ENCODE measurements at regions not wholly inside any gene's neighbourhood (a gene's known extent, or its start where the extent isn't known, plus 50 kb on each side); places are given as distances from the start of the nearest gene placed in this dataset.

DNA sequence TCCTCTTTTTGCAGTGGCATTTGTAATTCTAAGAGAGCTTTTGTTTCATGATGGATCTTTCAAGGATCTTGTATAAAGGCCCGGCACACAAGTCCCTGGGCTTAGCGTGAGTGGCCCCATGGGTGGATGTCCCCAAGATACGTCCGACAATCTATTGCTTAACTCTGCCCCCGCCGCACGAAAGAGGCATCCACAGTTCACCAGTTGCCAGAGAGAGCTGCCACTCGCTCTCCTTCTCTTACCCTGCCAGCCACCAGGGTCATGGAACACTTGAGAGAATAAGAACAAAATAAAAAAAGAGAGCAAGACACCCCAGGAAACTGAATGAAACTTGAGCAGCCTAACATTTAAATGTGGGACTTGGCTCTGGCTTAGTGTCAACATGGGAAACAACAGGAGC lies 92.3 kb downstream of the CTAGE1 start:
- Histone ChIP-seq H3K9ac (ENCODE audit: low read depth in 1 of 2, low read length in 2 of 2) (no peak overlapping the region), H3K27ac (ENCODE audit: low read depth in 1 of 2, low read length in 2 of 2) (no peak overlapping the region), H3K4me1 (ENCODE audit: control insufficient read depth in 4 of 4, insufficient read depth in 4 of 4, low read length in 3 of 4) (peaks cover 0 to 5% (median 1%) of the 10 kb centered on the region in 4 donors), H3K4me3 (ENCODE audit: low read depth in 1 of 3, low read length in 3 of 3) (no peak overlapping the region), H3K27me3 (ENCODE audit: control insufficient read depth in 4 of 4, insufficient read depth in 4 of 4, low read length in 3 of 4) (no peaks in the 10 kb centered on the region), H3K36me3 (ENCODE audit: control insufficient read depth in 4 of 4, insufficient read depth in 3 of 4, low read depth in 1 of 4, low read length in 3 of 4) (no peaks in the 10 kb centered on the region), H3K9me3 (ENCODE audit: control insufficient read depth in 4 of 4, low read length in 3 of 4) (no peaks in the 10 kb centered on the region)
- DNase-seq (ENCODE audit: low spot score) = no peak
- TF ChIP-seq NR2F2 (IDR thresholded peaks at IDR 0.05) = no peak
- no peak for TF ChIP-seq YY1 (IDR thresholded peaks at IDR 0.05)
- TF ChIP-seq, protein P1, sequence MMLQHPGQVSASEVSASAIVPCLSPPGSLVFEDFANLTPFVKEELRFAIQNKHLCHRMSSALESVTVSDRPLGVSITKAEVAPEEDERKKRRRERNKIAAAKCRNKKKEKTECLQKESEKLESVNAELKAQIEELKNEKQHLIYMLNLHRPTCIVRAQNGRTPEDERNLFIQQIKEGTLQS (IDR thresholded peaks at IDR 0.05) = no peak
- TF ChIP-seq RXRA (IDR thresholded peaks at IDR 0.05) = no peak
- TF ChIP-seq, protein P2, sequence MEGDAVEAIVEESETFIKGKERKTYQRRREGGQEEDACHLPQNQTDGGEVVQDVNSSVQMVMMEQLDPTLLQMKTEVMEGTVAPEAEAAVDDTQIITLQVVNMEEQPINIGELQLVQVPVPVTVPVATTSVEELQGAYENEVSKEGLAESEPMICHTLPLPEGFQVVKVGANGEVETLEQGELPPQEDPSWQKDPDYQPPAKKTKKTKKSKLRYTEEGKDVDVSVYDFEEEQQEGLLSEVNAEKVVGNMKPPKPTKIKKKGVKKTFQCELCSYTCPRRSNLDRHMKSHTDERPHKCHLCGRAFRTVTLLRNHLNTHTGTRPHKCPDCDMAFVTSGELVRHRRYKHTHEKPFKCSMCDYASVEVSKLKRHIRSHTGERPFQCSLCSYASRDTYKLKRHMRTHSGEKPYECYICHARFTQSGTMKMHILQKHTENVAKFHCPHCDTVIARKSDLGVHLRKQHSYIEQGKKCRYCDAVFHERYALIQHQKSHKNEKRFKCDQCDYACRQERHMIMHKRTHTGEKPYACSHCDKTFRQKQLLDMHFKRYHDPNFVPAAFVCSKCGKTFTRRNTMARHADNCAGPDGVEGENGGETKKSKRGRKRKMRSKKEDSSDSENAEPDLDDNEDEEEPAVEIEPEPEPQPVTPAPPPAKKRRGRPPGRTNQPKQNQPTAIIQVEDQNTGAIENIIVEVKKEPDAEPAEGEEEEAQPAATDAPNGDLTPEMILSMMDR (IDR thresholded peaks at IDR 0.05; ENCODE audit: low read depth, low read length, missing input control) = no peak
- TF ChIP-seq EGR1 (IDR thresholded peaks at IDR 0.05; ENCODE audit: low read depth in 2 of 2) = no peak
- TF ChIP-seq HNF4A (conservative IDR thresholded peaks at IDR 0.05) = no peak
- no peak for TF ChIP-seq RAD21 (IDR thresholded peaks at IDR 0.05)
- no peak for TF ChIP-seq SP1 (IDR thresholded peaks at IDR 0.05)
- TF ChIP-seq, protein P3, sequence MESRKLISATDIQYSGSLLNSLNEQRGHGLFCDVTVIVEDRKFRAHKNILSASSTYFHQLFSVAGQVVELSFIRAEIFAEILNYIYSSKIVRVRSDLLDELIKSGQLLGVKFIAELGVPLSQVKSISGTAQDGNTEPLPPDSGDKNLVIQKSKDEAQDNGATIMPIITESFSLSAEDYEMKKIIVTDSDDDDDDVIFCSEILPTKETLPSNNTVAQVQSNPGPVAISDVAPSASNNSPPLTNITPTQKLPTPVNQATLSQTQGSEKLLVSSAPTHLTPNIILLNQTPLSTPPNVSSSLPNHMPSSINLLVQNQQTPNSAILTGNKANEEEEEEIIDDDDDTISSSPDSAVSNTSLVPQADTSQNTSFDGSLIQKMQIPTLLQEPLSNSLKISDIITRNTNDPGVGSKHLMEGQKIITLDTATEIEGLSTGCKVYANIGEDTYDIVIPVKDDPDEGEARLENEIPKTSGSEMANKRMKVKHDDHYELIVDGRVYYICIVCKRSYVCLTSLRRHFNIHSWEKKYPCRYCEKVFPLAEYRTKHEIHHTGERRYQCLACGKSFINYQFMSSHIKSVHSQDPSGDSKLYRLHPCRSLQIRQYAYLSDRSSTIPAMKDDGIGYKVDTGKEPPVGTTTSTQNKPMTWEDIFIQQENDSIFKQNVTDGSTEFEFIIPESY (IDR thresholded peaks at IDR 0.05) = no peak
- no peak for TF ChIP-seq FOXA1 (IDR thresholded peaks at IDR 0.05)
- TF ChIP-seq FOXA2 (IDR thresholded peaks at IDR 0.05) = no peak
- TF ChIP-seq GABPA (IDR thresholded peaks at IDR 0.05 in 1 of 2, conservative IDR thresholded peaks at IDR 0.05 in 1 of 2) = no peak
- TF ChIP-seq, protein P4, sequence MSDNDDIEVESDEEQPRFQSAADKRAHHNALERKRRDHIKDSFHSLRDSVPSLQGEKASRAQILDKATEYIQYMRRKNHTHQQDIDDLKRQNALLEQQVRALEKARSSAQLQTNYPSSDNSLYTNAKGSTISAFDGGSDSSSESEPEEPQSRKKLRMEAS (IDR thresholded peaks at IDR 0.05) = no peak
- TF ChIP-seq, protein P5, sequence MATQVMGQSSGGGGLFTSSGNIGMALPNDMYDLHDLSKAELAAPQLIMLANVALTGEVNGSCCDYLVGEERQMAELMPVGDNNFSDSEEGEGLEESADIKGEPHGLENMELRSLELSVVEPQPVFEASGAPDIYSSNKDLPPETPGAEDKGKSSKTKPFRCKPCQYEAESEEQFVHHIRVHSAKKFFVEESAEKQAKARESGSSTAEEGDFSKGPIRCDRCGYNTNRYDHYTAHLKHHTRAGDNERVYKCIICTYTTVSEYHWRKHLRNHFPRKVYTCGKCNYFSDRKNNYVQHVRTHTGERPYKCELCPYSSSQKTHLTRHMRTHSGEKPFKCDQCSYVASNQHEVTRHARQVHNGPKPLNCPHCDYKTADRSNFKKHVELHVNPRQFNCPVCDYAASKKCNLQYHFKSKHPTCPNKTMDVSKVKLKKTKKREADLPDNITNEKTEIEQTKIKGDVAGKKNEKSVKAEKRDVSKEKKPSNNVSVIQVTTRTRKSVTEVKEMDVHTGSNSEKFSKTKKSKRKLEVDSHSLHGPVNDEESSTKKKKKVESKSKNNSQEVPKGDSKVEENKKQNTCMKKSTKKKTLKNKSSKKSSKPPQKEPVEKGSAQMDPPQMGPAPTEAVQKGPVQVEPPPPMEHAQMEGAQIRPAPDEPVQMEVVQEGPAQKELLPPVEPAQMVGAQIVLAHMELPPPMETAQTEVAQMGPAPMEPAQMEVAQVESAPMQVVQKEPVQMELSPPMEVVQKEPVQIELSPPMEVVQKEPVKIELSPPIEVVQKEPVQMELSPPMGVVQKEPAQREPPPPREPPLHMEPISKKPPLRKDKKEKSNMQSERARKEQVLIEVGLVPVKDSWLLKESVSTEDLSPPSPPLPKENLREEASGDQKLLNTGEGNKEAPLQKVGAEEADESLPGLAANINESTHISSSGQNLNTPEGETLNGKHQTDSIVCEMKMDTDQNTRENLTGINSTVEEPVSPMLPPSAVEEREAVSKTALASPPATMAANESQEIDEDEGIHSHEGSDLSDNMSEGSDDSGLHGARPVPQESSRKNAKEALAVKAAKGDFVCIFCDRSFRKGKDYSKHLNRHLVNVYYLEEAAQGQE (IDR thresholded peaks at IDR 0.05) = no peak
- TF ChIP-seq TAF1 (conservative IDR thresholded peaks at IDR 0.05) = no peak
- TF ChIP-seq HNF4G (IDR thresholded peaks at IDR 0.05) = no peak
- no peak for TF ChIP-seq JUND (IDR thresholded peaks at IDR 0.05)
- 96% methylated on average over 8 of the region's 8 CpGs for WGBS

All from liver (tissue), 8 donors.